Left ventricle myocardium inferior (tissue), 1 donor: ENCODE measurements at regions not wholly inside any gene's neighbourhood (a gene's known extent, or its start where the extent isn't known, plus 50 kb on each side); places are given as distances from the start of the nearest gene placed in this dataset.

Experiments used
- DNase-seq: peaks from one replicate; pipeline ENCODE4 v3.0.0-alpha.2; 2020
- H3K27ac ChIP-seq: fragments of 200-600 bp; replicated peaks from 2 replicates; pipeline ENCODE4 v1.8.0; 2021
- H3K27me3 ChIP-seq: fragments of 200-600 bp; 2 replicates; pipeline ENCODE4 v1.8.0; 2021; ENCODE audit warnings: low read depth
- H3K36me3 ChIP-seq: fragments of 200-600 bp; 2 replicates; pipeline ENCODE4 v1.8.0; 2021
- H3K4me1 ChIP-seq: fragments of 200-600 bp; 2 replicates; pipeline ENCODE4 v1.8.0; 2021
- H3K4me3 ChIP-seq: fragments of 200-600 bp; 2 replicates; pipeline ENCODE4 v1.8.0; 2021; ENCODE audit warnings: mild to moderate bottlenecking, moderate library complexity
- H3K9me3 ChIP-seq: fragments of 200-600 bp; replicated peaks from 2 replicates; pipeline ENCODE4 v1.8.0; 2021
- intact Hi-C: fragments of 100-400 bp; cut with micrococcal nuclease; formaldehyde crosslinking; loops from one replicate; pipeline ENCODE4 v1.11.0; 2022
- TF ChIP-seq, protein P1 (sequence below): fragments of 200-600 bp; IDR thresholded peaks from 2 replicates; pipeline ENCODE4 v1.8.0; 2021; ENCODE audit warnings: antibody characterized with exemption, mild to moderate bottlenecking, borderline replicate concordance
- donor health status: DM: no; HTN: yes; CAD: no; lungs with severe emphysema.

DNA sequence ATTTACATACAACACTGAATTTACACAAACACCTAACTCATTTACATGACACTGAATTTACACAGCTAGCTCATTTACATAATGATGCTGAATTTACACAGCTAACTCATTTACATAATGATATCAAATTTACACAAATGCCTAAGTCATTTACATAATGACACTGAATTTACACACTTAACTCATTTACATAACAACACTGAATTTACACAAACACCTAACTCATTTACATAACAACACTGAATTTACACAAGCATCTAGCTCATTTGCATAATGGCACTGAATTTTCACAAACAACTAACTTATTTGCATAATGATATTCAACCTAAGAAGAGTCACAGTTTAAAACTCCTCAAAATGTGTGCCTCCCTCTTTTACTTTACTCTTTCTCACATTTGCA lies 511.7 kb downstream of the GALR1 start:
- Histone ChIP-seq H3K27ac (no peak overlapping the region), H3K9me3 (no peaks in the 10 kb centered on the region), H3K4me1 (no peaks in the 10 kb centered on the region), H3K27me3 (peaks cover 82% of the 10 kb centered on the region), H3K36me3 (no peaks in the 10 kb centered on the region), H3K4me3 (no peak overlapping the region)
- intact Hi-C loops: no loop called here
- no peak for DNase-seq
- TF ChIP-seq, protein P1, sequence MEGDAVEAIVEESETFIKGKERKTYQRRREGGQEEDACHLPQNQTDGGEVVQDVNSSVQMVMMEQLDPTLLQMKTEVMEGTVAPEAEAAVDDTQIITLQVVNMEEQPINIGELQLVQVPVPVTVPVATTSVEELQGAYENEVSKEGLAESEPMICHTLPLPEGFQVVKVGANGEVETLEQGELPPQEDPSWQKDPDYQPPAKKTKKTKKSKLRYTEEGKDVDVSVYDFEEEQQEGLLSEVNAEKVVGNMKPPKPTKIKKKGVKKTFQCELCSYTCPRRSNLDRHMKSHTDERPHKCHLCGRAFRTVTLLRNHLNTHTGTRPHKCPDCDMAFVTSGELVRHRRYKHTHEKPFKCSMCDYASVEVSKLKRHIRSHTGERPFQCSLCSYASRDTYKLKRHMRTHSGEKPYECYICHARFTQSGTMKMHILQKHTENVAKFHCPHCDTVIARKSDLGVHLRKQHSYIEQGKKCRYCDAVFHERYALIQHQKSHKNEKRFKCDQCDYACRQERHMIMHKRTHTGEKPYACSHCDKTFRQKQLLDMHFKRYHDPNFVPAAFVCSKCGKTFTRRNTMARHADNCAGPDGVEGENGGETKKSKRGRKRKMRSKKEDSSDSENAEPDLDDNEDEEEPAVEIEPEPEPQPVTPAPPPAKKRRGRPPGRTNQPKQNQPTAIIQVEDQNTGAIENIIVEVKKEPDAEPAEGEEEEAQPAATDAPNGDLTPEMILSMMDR: no peak

DNA sequence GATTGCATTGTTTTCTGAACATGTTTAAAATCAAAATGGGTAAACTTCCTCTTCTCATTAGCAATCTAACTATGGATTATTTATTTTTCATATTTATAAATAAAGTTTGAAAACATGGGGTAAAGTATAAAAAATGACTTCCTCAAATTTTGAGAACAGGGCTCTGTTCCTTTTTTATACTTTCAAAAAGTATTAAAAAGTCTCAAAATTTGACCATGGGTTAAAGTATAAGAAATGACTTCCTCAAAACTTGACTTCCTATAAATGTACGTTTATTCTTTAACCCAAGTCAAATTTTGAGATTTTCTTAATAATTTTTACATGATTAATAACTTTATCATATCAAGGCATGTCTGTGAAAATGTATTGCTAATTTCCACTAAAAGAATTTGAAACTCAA lies 512.4 kb downstream of the GALR1 start:
- DNase-seq: no peak
- peaks cover 83% of the 10 kb centered on the region for H3K27me3 ChIP-seq

GRCh38 chr18:77762642-77763041 lies 513.0 kb downstream of the GALR1 start:
- Histone ChIP-seq H3K27me3 (peaks cover 83% of the 10 kb centered on the region), H3K4me3 (no peak overlapping the region), H3K4me1 (no peaks in the 10 kb centered on the region), H3K36me3 (no peaks in the 10 kb centered on the region), H3K9me3 (no peaks in the 10 kb centered on the region), H3K27ac (no peak overlapping the region)
- no peak for DNase-seq
- intact Hi-C loops: no loop called here
- TF ChIP-seq, protein P1: no peak

More for the DNA sequence above, 512.4 kb downstream of the GALR1 start:
- TF ChIP-seq, protein P1: no peak
- H3K36me3 ChIP-seq: no peaks in the 10 kb centered on the region
- H3K4me3 ChIP-seq: no peak overlapping the region
- no peak overlapping the region for H3K27ac ChIP-seq
- H3K4me1 ChIP-seq: no peaks in the 10 kb centered on the region
- no peaks in the 10 kb centered on the region for H3K9me3 ChIP-seq
- intact Hi-C loops: no loop called here

DNA sequence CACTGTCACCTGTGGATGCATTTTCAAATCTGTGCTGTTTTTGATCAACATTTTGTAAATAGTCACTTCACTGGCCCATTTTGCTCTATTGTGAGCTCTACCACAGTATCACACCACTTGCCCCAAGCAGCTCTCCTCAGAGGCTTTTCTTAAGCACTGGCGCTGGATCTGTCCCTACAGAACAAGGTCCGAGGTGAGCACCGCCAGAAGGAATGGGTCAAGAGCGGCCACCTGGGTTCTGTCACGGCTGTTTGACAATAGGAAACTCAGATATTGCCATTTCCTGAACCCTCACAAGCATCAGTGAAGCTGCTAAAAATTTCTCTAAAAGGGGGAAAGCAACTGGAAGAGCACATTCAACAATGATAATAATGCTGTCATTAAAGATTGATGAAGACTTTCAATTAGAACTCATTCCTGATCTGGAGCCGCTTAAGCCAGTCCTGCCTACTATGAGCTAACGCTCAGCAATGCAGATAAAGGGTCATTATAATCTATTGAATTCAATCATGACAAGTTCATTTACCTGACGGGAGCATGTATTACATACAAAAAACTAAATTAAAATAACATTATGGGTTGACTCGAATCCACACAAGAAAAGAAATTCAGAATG lies 514.0 kb downstream of the GALR1 start:
- no peak overlapping the region for H3K4me3 ChIP-seq
- DNase-seq: no peak
- H3K9me3 ChIP-seq: no peaks in the 10 kb centered on the region
- intact Hi-C loops: no loop called here
- TF ChIP-seq, protein P1: no peak
- no peaks in the 10 kb centered on the region for H3K36me3 ChIP-seq
- H3K27me3 ChIP-seq: peaks cover 75% of the 10 kb centered on the region
- H3K4me1 ChIP-seq: no peaks in the 10 kb centered on the region
- H3K27ac ChIP-seq: no peak overlapping the region

DNA sequence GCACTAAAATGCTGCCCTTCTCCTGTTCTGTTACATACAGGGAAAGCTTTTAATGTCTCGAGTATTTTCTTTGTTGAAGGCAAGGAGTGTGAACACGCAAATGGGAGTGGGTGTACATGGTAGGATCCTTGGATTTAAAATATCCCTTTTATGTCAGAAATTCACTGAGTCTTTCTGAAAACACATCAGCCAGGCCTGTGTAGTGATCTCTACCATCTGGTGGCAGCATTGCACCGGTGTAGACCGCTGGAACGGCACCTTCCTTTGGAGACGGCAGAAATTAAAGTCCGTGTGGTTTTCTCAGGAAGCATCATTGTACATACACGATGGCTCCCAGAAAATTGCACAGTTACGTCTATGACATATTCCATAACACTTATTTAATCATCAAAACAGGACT lies 515.8 kb downstream of the GALR1 start:
- H3K27me3 ChIP-seq: peaks cover 74% of the 10 kb centered on the region
- DNase-seq: no peak
- intact Hi-C loops: no loop called here
- H3K36me3 ChIP-seq: no peaks in the 10 kb centered on the region
- TF ChIP-seq, protein P1: peak; percentile 57
- H3K27ac ChIP-seq: no peak overlapping the region
- H3K9me3 ChIP-seq: no peaks in the 10 kb centered on the region
- H3K4me3 ChIP-seq: no peak overlapping the region
- H3K4me1 ChIP-seq: no peaks in the 10 kb centered on the region

GRCh38 chr18:77766421-77766820 lies 516.8 kb downstream of the GALR1 start:
- intact Hi-C loops: no loop called here
- Histone ChIP-seq H3K36me3 (no peaks in the 10 kb centered on the region), H3K4me1 (no peaks in the 10 kb centered on the region), H3K27me3 (peaks cover 72% of the 10 kb centered on the region), H3K27ac (no peak overlapping the region), H3K9me3 (no peaks in the 10 kb centered on the region), H3K4me3 (no peak overlapping the region)
- no peak for DNase-seq
- TF ChIP-seq, protein P1: no peak
